GM06990 (cell line): ENCODE measurements at regions not wholly inside any gene's neighbourhood (a gene's known extent, or its start where the extent isn't known, plus 50 kb on each side); places are given as distances from the start of the nearest gene placed in this dataset.

Experiments used
- DNase-seq: peaks from one replicate; pipeline ENCODE4 v3.0.0-alpha.2; 2011; ENCODE audit not compliant: insufficient read length; ENCODE audit errors: extremely low read depth
- H3K27me3 ChIP-seq: replicated peaks from 2 replicates; pipeline ENCODE4 v1.6.0; 2011; ENCODE audit warnings: low read length; ENCODE audit not compliant: control insufficient read depth, insufficient read depth
- H3K36me3 ChIP-seq: 2 replicates; pipeline ENCODE4 v1.5.1; 2011; ENCODE audit warnings: low read length; ENCODE audit not compliant: control insufficient read depth, insufficient read depth
- H3K4me3 ChIP-seq: replicated peaks from 2 replicates; pipeline ENCODE4 v1.5.1; 2011; ENCODE audit warnings: low read depth, mild to moderate bottlenecking, control low read depth, low read length
- TF ChIP-seq, protein P1 (sequence below): IDR thresholded peaks from 2 replicates; pipeline ENCODE4 v1.5.1; 2011; ENCODE audit warnings: low read length, control low read depth, mild to moderate bottlenecking, inconsistent platforms; ENCODE audit not compliant: insufficient read depth, poor library complexity, severe bottlenecking

- TF ChIP-seq, protein P1, sequence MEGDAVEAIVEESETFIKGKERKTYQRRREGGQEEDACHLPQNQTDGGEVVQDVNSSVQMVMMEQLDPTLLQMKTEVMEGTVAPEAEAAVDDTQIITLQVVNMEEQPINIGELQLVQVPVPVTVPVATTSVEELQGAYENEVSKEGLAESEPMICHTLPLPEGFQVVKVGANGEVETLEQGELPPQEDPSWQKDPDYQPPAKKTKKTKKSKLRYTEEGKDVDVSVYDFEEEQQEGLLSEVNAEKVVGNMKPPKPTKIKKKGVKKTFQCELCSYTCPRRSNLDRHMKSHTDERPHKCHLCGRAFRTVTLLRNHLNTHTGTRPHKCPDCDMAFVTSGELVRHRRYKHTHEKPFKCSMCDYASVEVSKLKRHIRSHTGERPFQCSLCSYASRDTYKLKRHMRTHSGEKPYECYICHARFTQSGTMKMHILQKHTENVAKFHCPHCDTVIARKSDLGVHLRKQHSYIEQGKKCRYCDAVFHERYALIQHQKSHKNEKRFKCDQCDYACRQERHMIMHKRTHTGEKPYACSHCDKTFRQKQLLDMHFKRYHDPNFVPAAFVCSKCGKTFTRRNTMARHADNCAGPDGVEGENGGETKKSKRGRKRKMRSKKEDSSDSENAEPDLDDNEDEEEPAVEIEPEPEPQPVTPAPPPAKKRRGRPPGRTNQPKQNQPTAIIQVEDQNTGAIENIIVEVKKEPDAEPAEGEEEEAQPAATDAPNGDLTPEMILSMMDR: no peak
Observed at GRCh38 chr5:57405984-57406383, 76.6 kb downstream of the ACTBL2 start.

GRCh38 chr5:57402761-57403160 is 79.8 kb downstream of the ACTBL2 start:
- no peak for DNase-seq
- Histone ChIP-seq H3K4me3 (no peak overlapping the region), H3K27me3 (no peaks in the 10 kb centered on the region; the same call in 1 of the 2 replicates), H3K36me3 (no peaks in the 10 kb centered on the region)
- TF ChIP-seq, protein P1: no peak

More at GRCh38 chr5:57405984-57406383, 76.6 kb downstream of the ACTBL2 start:
- H3K36me3 ChIP-seq: no peaks in the 10 kb centered on the region
- no peak overlapping the region for H3K4me3 ChIP-seq
- no peak for DNase-seq
- no peaks in the 10 kb centered on the region; the same call in 1 of the 2 replicates for H3K27me3 ChIP-seq

DNA sequence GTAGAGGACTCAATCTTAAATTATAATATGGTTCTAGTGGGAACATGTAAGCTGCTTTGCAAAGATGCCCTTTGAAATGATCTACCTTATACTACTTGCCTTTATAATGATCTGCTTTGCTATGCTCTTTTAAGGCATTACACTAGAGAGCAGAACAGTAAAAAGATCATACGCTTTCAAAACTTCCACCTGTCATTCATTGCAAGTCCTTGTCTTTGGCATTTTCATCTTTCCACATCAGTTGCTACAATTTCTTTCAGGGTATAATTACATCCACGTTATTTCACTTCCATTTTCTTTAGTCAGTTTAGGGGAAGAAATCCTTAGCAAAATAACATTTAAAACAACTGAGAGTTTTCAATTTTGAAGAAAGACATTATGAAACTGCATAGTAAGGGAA is 80.3 kb downstream of the ACTBL2 start:
- H3K36me3 ChIP-seq: no peaks in the 10 kb centered on the region
- H3K4me3 ChIP-seq: no peak overlapping the region
- DNase-seq: no peak
- no peaks in the 10 kb centered on the region; the same call in 1 of the 2 replicates for H3K27me3 ChIP-seq
- TF ChIP-seq, protein P1: no peak

DNA sequence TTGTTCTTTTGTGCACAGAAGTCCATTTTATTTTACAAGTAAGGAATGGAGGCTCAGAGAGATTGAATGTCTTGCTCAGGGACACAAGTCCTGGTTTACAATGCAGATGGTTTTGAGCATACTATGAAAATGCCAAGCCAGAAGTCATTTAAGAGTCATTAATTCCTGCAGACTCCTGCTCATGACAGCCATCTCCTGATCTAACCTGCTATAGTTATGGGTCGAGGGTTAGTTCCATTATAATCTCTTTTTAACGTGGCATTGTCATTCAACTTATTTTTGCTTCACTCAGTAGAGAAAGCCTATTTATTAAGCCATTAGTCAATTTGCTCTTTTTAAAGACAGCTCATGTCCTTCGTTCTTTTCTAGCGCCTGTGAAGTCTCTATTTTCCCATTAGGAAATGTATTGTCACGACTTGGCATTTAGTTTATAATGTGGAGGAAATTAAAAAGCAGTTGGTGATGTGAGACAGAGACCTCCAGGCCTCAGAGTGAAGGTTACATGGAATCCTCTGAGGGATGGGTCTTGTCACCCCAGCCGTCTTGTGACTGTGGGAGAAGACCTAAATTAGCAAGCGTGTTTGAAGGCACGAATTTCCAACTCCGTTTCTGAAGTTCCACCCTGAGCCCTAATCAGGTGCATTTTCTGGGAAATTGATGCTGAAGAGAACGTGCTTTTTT is 84.1 kb downstream of the ACTBL2 start:
- TF ChIP-seq, protein P1: no peak
- DNase-seq: no peak
- Histone ChIP-seq H3K27me3 (no peaks in the 10 kb centered on the region), H3K4me3 (no peak overlapping the region), H3K36me3 (no peaks in the 10 kb centered on the region)

DNA sequence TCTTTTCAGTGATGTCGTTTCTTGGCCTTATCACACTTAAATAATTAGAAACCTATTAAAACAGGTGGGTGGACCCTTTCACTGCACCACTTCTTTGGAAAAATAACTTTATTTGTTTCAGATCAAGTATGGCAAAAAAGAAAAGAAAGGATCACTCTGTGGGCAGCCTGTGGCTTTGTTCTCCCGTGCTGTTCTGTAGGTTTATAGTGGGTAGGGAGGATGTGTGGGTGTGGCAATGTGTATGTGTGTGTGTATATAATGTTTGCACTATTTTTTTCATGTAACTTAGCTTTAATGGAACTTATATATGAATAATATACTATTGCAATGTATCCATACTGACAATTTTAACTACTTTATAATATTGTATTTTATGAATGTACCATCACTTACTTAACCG is 85.9 kb downstream of the ACTBL2 start:
- no peak overlapping the region for H3K4me3 ChIP-seq
- TF ChIP-seq, protein P1: no peak
- DNase-seq: no peak
- H3K27me3 ChIP-seq: no peaks in the 10 kb centered on the region
- no peaks in the 10 kb centered on the region for H3K36me3 ChIP-seq
